Right lobe of liver (tissue), 4 donors: ENCODE measurements at regions not wholly inside any gene's neighbourhood (a gene's known extent, or its start where the extent isn't known, plus 50 kb on each side); places are given as distances from the start of the nearest gene placed in this dataset.

Experiments used
- POLR2A ChIP-seq: fragments of 450-650 bp; IDR thresholded peaks from one replicate; pipeline ENCODE4 v1.6.1; 2017; ENCODE audit warnings: antibody characterized with exemption, mild to moderate bottlenecking
- TF ChIP-seq, protein P1 (sequence below), 4 donors: fragments of 200-600 bp in 3 of 4; fragments of 450-650 bp in 1 of 4; IDR thresholded peaks; one replicate each; pipeline versions ENCODE4 v1.5.1 to v1.8.0; 2016 to 2022; ENCODE audit warnings: antibody characterized with exemption in 4 of 4, mild to moderate bottlenecking in 2 of 4
- donor health status: DM: no; HTN: no; CAD: no.
- donor health status: DM: no; HTN: no; CAD: no.
- donor health status: DM: no; HTN: yes; CAD: no.

DNA sequence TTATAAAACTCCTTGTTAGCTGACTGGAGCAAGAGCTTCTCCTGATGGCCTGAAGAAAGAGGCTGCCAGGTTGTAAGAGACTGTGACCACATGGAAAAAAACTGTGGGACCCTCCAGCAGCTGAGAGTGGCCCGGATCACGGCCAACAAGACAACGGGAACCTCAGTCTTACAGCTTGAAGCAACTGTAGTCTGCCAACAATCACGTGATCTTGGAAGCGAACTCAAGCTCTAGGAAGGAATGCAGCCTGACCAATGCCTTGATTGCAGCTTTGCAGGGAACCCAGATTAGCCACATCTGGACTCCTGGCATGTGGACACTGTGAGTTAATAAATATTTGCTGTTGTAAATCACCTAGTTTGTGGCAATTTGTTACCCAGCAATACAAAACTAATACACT is 442.6 kb upstream of the PRMT6 start:
- TF ChIP-seq, protein P1, sequence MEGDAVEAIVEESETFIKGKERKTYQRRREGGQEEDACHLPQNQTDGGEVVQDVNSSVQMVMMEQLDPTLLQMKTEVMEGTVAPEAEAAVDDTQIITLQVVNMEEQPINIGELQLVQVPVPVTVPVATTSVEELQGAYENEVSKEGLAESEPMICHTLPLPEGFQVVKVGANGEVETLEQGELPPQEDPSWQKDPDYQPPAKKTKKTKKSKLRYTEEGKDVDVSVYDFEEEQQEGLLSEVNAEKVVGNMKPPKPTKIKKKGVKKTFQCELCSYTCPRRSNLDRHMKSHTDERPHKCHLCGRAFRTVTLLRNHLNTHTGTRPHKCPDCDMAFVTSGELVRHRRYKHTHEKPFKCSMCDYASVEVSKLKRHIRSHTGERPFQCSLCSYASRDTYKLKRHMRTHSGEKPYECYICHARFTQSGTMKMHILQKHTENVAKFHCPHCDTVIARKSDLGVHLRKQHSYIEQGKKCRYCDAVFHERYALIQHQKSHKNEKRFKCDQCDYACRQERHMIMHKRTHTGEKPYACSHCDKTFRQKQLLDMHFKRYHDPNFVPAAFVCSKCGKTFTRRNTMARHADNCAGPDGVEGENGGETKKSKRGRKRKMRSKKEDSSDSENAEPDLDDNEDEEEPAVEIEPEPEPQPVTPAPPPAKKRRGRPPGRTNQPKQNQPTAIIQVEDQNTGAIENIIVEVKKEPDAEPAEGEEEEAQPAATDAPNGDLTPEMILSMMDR (IDR thresholded peaks at IDR 0.05) = no peak
- TF ChIP-seq POLR2A = no peak
